ENCODE measurements at regions not wholly inside any gene's neighbourhood (a gene's known extent, or its start where the extent isn't known, plus 50 kb on each side); places are given as distances from the start of the nearest gene placed in this dataset.

GRCh38 chr18:10289951-10290637 is 164.3 kb upstream of the APCDD1 start:
- DNase-seq, result no peak

- no peak for DNase-seq
Measured at GRCh38 chr18:10290638-10291235, 163.7 kb upstream of the APCDD1 start.

GRCh38 chr18:10291568-10291981 is 162.9 kb upstream of the APCDD1 start:
- DNase-seq, result no peak

- no peak for DNase-seq
Measured at GRCh38 chr18:10293966-10294365, 160.5 kb upstream of the APCDD1 start.

GRCh38 chr18:10295751-10296150 is 158.7 kb upstream of the APCDD1 start:
- DNase-seq, result no peak

- no peak for DNase-seq
Measured at GRCh38 chr18:10296491-10296890, 157.9 kb upstream of the APCDD1 start.

GRCh38 chr18:10297086-10297485 is 157.3 kb upstream of the APCDD1 start:
- no peak for DNase-seq

GRCh38 chr18:10298346-10298745 is 156.1 kb upstream of the APCDD1 start:
- no peak for DNase-seq

GRCh38 chr18:10299643-10300042 is 154.8 kb upstream of the APCDD1 start:
- DNase-seq, result no peak

GRCh38 chr18:10300739-10301138 is 153.7 kb upstream of the APCDD1 start:
- DNase-seq, result no peak

GRCh38 chr18:10301831-10302483 is 152.5 kb upstream of the APCDD1 start:
- no peak for DNase-seq

GRCh38 chr18:10303171-10303570 is 151.3 kb upstream of the APCDD1 start:
- DNase-seq, result no peak

- DNase-seq, result no peak
Measured at GRCh38 chr18:10304853-10305252, 149.6 kb upstream of the APCDD1 start.

GRCh38 chr18:10306779-10307178 is 147.7 kb upstream of the APCDD1 start:
- DNase-seq, result no peak

GRCh38 chr18:10308154-10308553 is 146.3 kb upstream of the APCDD1 start:
- no peak for DNase-seq

- no peak for DNase-seq
Measured at GRCh38 chr18:10310626-10311025, 143.8 kb upstream of the APCDD1 start.

GRCh38 chr18:10312326-10313015 is 142.0 kb upstream of the APCDD1 start:
- no peak for DNase-seq

- DNase-seq, result no peak
Measured at GRCh38 chr18:10313016-10313342, 141.5 kb upstream of the APCDD1 start.

- no peak for DNase-seq
Measured at GRCh38 chr18:10314066-10314465, 140.4 kb upstream of the APCDD1 start.

- no peak for DNase-seq
Measured at GRCh38 chr18:10315522-10315921, 138.9 kb upstream of the APCDD1 start.

- DNase-seq, result no peak
Measured at GRCh38 chr18:10316778-10317177, 137.7 kb upstream of the APCDD1 start.

- no peak for DNase-seq
Measured at GRCh38 chr18:10317864-10318690, 136.4 kb upstream of the APCDD1 start.

- no peak for DNase-seq
Measured at GRCh38 chr18:10318691-10318970, 135.8 kb upstream of the APCDD1 start.

Measured in NCI-H1092 treated with DMSO at 0.1 percent for 48 hours (cell line).